RWPE2 (cell line): ENCODE measurements at regions not wholly inside any gene's neighbourhood (a gene's known extent, or its start where the extent isn't known, plus 50 kb on each side); places are given as distances from the start of the nearest gene placed in this dataset.

ENCODE experiments used
- ATAC-seq: fragments of 200-7000 bp; cut with Tn5 transposase; 3 replicates; pipeline ENCODE4 v1.9.1; 2021; ENCODE audit warnings: low read depth
- DNase-seq: peaks from one replicate; pipeline ENCODE4 v3.0.0-alpha.2; 2020; ENCODE audit warnings: low spot score
- H3K27ac ChIP-seq: fragments of 450-650 bp; 2 replicates; pipeline ENCODE4 v1.5.1; 2017; ENCODE audit warnings: mild to moderate bottlenecking; ENCODE audit not compliant: poor library complexity, severe bottlenecking
- H3K27me3 ChIP-seq: fragments of 250-450 bp; sonication (Bioruptor Pico); 2 replicates; pipeline ENCODE4 v1.5.1; 2021; ENCODE audit warnings: mild to moderate bottlenecking, moderate library complexity; ENCODE audit not compliant: insufficient read depth, poor library complexity, severe bottlenecking
- H3K36me3 ChIP-seq: fragments of 250-450 bp; sonication (Bioruptor Pico); 2 replicates; pipeline ENCODE4 v1.5.1; 2020; ENCODE audit warnings: low read depth, mild to moderate bottlenecking, moderate library complexity
- H3K4me1 ChIP-seq: fragments of 250-450 bp; sonication (Bioruptor Pico); 2 replicates; pipeline ENCODE4 v1.5.1; 2021; ENCODE audit warnings: mild to moderate bottlenecking, moderate library complexity; ENCODE audit not compliant: insufficient read depth, poor library complexity, severe bottlenecking
- H3K4me3 ChIP-seq: fragments of 250-450 bp; sonication (Bioruptor Pico); 2 replicates; pipeline ENCODE4 v1.5.1; 2021; ENCODE audit warnings: mild to moderate bottlenecking, moderate library complexity; ENCODE audit not compliant: severe bottlenecking
- H3K9me3 ChIP-seq: fragments of 250-450 bp; sonication (Bioruptor Pico); 2 replicates; pipeline ENCODE4 v1.5.1; 2021; ENCODE audit warnings: mild to moderate bottlenecking, moderate library complexity; ENCODE audit not compliant: severe bottlenecking
- CTCF ChIP-seq: fragments of 450-650 bp; IDR thresholded peaks from one replicate; pipeline ENCODE4 v1.5.1; 2017; ENCODE audit warnings: mild to moderate bottlenecking, moderate library complexity; ENCODE audit not compliant: poor library complexity, severe bottlenecking

GRCh38 chr12:107900588-107900987, 126.1 kb downstream of the ASCL4 start:
- no peak for TF ChIP-seq CTCF
- Histone ChIP-seq H3K27me3 (peaks cover 18% of the 10 kb centered on the region), H3K4me1 (no peaks in the 10 kb centered on the region), H3K9me3 (no peaks in the 10 kb centered on the region), H3K4me3 (no peak overlapping the region), H3K27ac (no peak overlapping the region), H3K36me3 (no peaks in the 10 kb centered on the region)
- ATAC-seq, result no peak
- DNase-seq, result no peak

- Histone ChIP-seq H3K4me3 (peak overlapping the region; percentile 24), H3K9me3 (no peaks in the 10 kb centered on the region), H3K27ac (no peak overlapping the region), H3K4me1 (no peaks in the 10 kb centered on the region), H3K36me3 (no peaks in the 10 kb centered on the region), H3K27me3 (peaks cover 27% of the 10 kb centered on the region)
- DNase-seq, result peak; percentile 72
- TF ChIP-seq CTCF, result no peak
- ATAC-seq, result peak; percentile 88
Observed at GRCh38 chr12:107903341-107904061, 129.0 kb downstream of the ASCL4 start.

- Histone ChIP-seq H3K4me3 (no peak overlapping the region), H3K27ac (no peak overlapping the region), H3K27me3 (peaks cover 27% of the 10 kb centered on the region), H3K9me3 (no peaks in the 10 kb centered on the region), H3K4me1 (no peaks in the 10 kb centered on the region), H3K36me3 (no peaks in the 10 kb centered on the region)
- ATAC-seq, result no peak
- DNase-seq, result no peak
- no peak for TF ChIP-seq CTCF
Observed at GRCh38 chr12:107906707-107907106, 132.2 kb downstream of the ASCL4 start.

GRCh38 chr12:107912421-107913004, 138.0 kb downstream of the ASCL4 start:
- H3K27ac ChIP-seq, result no peak overlapping the region
- H3K4me3 ChIP-seq, result no peak overlapping the region
- DNase-seq, result no peak
- peak; percentile 27; the same call in 2 of the 3 replicates for ATAC-seq
- H3K4me1 ChIP-seq, result no peaks in the 10 kb centered on the region
- peak; percentile 39 for TF ChIP-seq CTCF
- no peaks in the 10 kb centered on the region for H3K9me3 ChIP-seq
- peaks cover 5% of the 10 kb centered on the region for H3K27me3 ChIP-seq
- H3K36me3 ChIP-seq, result no peaks in the 10 kb centered on the region

- TF ChIP-seq CTCF, result no peak
- DNase-seq, result no peak
- ATAC-seq, result no peak
- H3K27me3 ChIP-seq, result no peaks in the 10 kb centered on the region
- no peaks in the 10 kb centered on the region for H3K9me3 ChIP-seq
- no peaks in the 10 kb centered on the region for H3K36me3 ChIP-seq
- no peak overlapping the region for H3K27ac ChIP-seq
- H3K4me1 ChIP-seq, result no peaks in the 10 kb centered on the region
- no peak overlapping the region for H3K4me3 ChIP-seq
Observed at GRCh38 chr12:107914460-107914977, 140.0 kb downstream of the ASCL4 start.
